SU-DHL-6 (cell line): ENCODE measurements at regions not wholly inside any gene's neighbourhood (a gene's known extent, or its start where the extent isn't known, plus 50 kb on each side); places are given as distances from the start of the nearest gene placed in this dataset.

Source experiments
- H2AFZ ChIP-seq: fragments of 200-600 bp; sonication (generic); 2 replicates; pipeline ENCODE4 v1.6.1; 2014; ENCODE audit warnings: low read depth, mild to moderate bottlenecking, moderate library complexity, mixed read lengths, antibody characterized with exemption, low read length; ENCODE audit not compliant: severe bottlenecking
- H3F3A ChIP-seq: fragments of 200-600 bp; shearing (Covaris generic); 2 replicates; pipeline ENCODE4 v1.6.0; 2016; ENCODE audit warnings: antibody characterized with exemption, mild to moderate bottlenecking; ENCODE audit not compliant: insufficient read depth
- H3K27ac ChIP-seq: fragments of 200-600 bp; sonication (generic); 2 replicates; pipeline ENCODE4 v1.5.1; 2016; ENCODE audit warnings: low read depth, mild to moderate bottlenecking, low read length, moderate library complexity, mixed read lengths
- H3K27me3 ChIP-seq: fragments of 200-600 bp; sonication (generic), shearing (Covaris generic); 2 replicates; pipeline ENCODE4 v1.6.0; 2014; ENCODE audit warnings: mild to moderate bottlenecking, low read length
- H3K36me3 ChIP-seq: fragments of 200-600 bp; sonication (generic); 2 replicates; pipeline ENCODE4 v1.6.1; 2014; ENCODE audit warnings: mild to moderate bottlenecking, low read length, mixed read lengths
- H3K4me2 ChIP-seq: fragments of 300-600, 200-600 bp; shearing (Covaris generic), sonication (generic); 2 replicates; pipeline ENCODE4 v1.6.0; 2014; ENCODE audit warnings: low read length, low read depth, mild to moderate bottlenecking; ENCODE audit not compliant: poor library complexity, severe bottlenecking
- H3K4me3 ChIP-seq: fragments of 200-600 bp; sonication (generic); 2 replicates; pipeline ENCODE4 v1.5.1; 2014; ENCODE audit warnings: antibody characterized with exemption, low read length, mild to moderate bottlenecking, mixed read lengths; ENCODE audit not compliant: insufficient read depth, poor library complexity, severe bottlenecking
- H3K79me2 ChIP-seq: fragments of 200-600 bp; sonication (generic); 2 replicates; pipeline ENCODE4 v1.6.1; 2014; ENCODE audit warnings: mild to moderate bottlenecking, low read length, moderate library complexity; ENCODE audit not compliant: insufficient read depth
- H3K9ac ChIP-seq: fragments of 200-600 bp; sonication (generic); 2 replicates; pipeline ENCODE4 v1.7.0; 2014; ENCODE audit warnings: mild to moderate bottlenecking, low read length
- H3K9me2 ChIP-seq: fragments of 200-600 bp; sonication (generic); replicated peaks from 2 replicates; pipeline ENCODE4 v1.6.1; 2014; ENCODE audit warnings: low read length; ENCODE audit not compliant: insufficient read depth
- H3K9me3 ChIP-seq: fragments of 200-600 bp; sonication (generic); 2 replicates; pipeline ENCODE4 v1.6.1; 2014; ENCODE audit warnings: low read length, mixed read lengths; ENCODE audit not compliant: insufficient read depth
- H4K20me1 ChIP-seq: fragments of 200-600 bp; sonication (generic); 2 replicates; pipeline ENCODE4 v1.6.1; 2014; ENCODE audit warnings: low read depth, mild to moderate bottlenecking, antibody characterized with exemption, low read length, moderate library complexity, mixed read lengths
- EZH2phosphoT487 ChIP-seq: fragments of 200-600 bp; sonication (generic), shearing (Covaris generic); conservative IDR thresholded peaks from 2 replicates; pipeline ENCODE4 v1.6.1; 2018; ENCODE audit warnings: mild to moderate bottlenecking, antibody characterized with exemption, low read length, moderate library complexity, mixed read lengths
- TF ChIP-seq, protein P1 (sequence below): fragments of 200-600 bp; sonication (generic); IDR thresholded peaks from one replicate; pipeline ENCODE4 v1.5.1; 2017; ENCODE audit warnings: antibody characterized with exemption, mild to moderate bottlenecking, low read length, moderate library complexity; ENCODE audit not compliant: insufficient read depth, poor library complexity, severe bottlenecking

GRCh38 chr18:34483198-34483597 is 226.9 kb upstream of the DTNA start:
- Histone ChIP-seq H4K20me1 (no peaks in the 10 kb centered on the region; the same call in 1 of the 2 replicates), H3K4me2 (no peak overlapping the region), H3K9ac (no peak overlapping the region), H3K36me3 (no peaks in the 10 kb centered on the region), H3K79me2 (no peaks in the 10 kb centered on the region), H3K9me2 (no peaks in the 10 kb centered on the region), H2AFZ (no peak overlapping the region), H3F3A (no peaks in the 10 kb centered on the region), H3K27me3 (no peaks in the 10 kb centered on the region), H3K4me3 (no peak overlapping the region), H3K27ac (no peak overlapping the region), H3K9me3 (no peaks in the 10 kb centered on the region)
- TF ChIP-seq, protein P1, sequence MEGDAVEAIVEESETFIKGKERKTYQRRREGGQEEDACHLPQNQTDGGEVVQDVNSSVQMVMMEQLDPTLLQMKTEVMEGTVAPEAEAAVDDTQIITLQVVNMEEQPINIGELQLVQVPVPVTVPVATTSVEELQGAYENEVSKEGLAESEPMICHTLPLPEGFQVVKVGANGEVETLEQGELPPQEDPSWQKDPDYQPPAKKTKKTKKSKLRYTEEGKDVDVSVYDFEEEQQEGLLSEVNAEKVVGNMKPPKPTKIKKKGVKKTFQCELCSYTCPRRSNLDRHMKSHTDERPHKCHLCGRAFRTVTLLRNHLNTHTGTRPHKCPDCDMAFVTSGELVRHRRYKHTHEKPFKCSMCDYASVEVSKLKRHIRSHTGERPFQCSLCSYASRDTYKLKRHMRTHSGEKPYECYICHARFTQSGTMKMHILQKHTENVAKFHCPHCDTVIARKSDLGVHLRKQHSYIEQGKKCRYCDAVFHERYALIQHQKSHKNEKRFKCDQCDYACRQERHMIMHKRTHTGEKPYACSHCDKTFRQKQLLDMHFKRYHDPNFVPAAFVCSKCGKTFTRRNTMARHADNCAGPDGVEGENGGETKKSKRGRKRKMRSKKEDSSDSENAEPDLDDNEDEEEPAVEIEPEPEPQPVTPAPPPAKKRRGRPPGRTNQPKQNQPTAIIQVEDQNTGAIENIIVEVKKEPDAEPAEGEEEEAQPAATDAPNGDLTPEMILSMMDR = no peak
- no peak for TF ChIP-seq EZH2phosphoT487

DNA sequence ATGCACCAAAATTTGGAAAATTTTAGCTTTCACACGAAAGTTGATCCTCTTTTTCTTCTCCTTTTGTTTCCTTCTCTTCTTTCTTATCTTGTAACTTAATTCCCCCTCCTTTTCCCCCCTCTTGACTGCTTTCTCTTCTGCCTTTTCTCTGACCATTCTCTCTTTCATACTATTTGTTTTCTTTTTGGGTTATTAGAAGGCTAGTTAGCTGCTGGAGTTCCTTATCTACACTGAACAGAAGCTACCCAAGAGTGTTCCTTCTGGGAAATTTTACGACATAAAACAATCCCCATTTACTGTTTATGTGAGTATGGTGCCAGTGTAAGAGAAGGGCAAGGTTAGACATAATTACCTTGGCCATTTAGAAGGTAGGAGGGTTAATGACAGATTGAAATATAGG is 218.4 kb upstream of the DTNA start:
- no peak overlapping the region for H3K9ac ChIP-seq
- no peaks in the 10 kb centered on the region for H3K9me2 ChIP-seq
- no peaks in the 10 kb centered on the region for H3K27me3 ChIP-seq
- H3K4me2 ChIP-seq = no peak overlapping the region
- H2AFZ ChIP-seq = no peak overlapping the region
- no peaks in the 10 kb centered on the region for H3K9me3 ChIP-seq
- TF ChIP-seq, protein P1 = no peak
- no peak for TF ChIP-seq EZH2phosphoT487
- no peak overlapping the region for H3K4me3 ChIP-seq
- no peaks in the 10 kb centered on the region; the same call in 1 of the 2 replicates for H4K20me1 ChIP-seq
- H3K79me2 ChIP-seq = no peaks in the 10 kb centered on the region
- H3K27ac ChIP-seq = no peak overlapping the region
- H3F3A ChIP-seq = no peaks in the 10 kb centered on the region
- no peaks in the 10 kb centered on the region for H3K36me3 ChIP-seq

- Histone ChIP-seq H3K9ac (no peak overlapping the region), H3K4me3 (no peak overlapping the region), H2AFZ (no peak overlapping the region), H3K27ac (no peak overlapping the region), H3K79me2 (no peaks in the 10 kb centered on the region), H3K36me3 (no peaks in the 10 kb centered on the region), H3K4me2 (no peak overlapping the region), H4K20me1 (no peaks in the 10 kb centered on the region), H3K9me3 (no peaks in the 10 kb centered on the region), H3F3A (no peaks in the 10 kb centered on the region), H3K27me3 (no peaks in the 10 kb centered on the region), H3K9me2 (no peaks in the 10 kb centered on the region)
- TF ChIP-seq EZH2phosphoT487 = no peak
- TF ChIP-seq, protein P1 = no peak
These were observed 217.4 kb upstream of the DTNA start for GRCh38 chr18:34492652-34493051.
